ENCODE measurements at regions not wholly inside any gene's neighbourhood (a gene's known extent, or its start where the extent isn't known, plus 50 kb on each side); places are given as distances from the start of the nearest gene placed in this dataset.

DNA sequence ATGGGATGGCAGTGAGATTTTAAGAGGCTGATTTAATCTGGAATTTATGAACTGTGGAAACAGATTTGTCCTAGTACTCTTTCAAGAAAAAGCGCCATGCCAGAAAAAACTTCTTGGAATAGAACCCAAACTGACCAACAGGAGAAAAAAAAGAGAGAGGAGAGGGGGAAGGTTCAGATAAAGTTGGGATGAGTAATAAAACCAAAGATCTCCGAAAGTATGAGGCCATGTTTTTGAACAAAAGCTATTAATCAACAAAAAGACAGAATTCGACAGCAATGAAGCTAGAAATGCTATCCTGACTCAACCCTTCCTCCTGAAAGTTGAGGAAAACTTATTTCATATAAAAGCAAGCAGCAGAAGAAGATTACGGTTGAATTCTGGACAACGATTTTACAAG lies 135.5 kb downstream of the CEMIP2 start:
- Mint-ChIP-seq H3K9me3 (no peaks in the 10 kb centered on the region), H3K36me3 (ENCODE audit: low read depth) (no peaks in the 10 kb centered on the region), H3K27ac (no peak overlapping the region), H3K27me3 (ENCODE audit: insufficient read depth) (peaks cover 8% of the 10 kb centered on the region), H3K4me3 (no peak overlapping the region), H3K4me1 (ENCODE audit: low read depth) (peaks cover 5% of the 10 kb centered on the region; the same call in 1 of the 2 replicates)
- no peak for DNase-seq
- TF ChIP-seq, protein P1, sequence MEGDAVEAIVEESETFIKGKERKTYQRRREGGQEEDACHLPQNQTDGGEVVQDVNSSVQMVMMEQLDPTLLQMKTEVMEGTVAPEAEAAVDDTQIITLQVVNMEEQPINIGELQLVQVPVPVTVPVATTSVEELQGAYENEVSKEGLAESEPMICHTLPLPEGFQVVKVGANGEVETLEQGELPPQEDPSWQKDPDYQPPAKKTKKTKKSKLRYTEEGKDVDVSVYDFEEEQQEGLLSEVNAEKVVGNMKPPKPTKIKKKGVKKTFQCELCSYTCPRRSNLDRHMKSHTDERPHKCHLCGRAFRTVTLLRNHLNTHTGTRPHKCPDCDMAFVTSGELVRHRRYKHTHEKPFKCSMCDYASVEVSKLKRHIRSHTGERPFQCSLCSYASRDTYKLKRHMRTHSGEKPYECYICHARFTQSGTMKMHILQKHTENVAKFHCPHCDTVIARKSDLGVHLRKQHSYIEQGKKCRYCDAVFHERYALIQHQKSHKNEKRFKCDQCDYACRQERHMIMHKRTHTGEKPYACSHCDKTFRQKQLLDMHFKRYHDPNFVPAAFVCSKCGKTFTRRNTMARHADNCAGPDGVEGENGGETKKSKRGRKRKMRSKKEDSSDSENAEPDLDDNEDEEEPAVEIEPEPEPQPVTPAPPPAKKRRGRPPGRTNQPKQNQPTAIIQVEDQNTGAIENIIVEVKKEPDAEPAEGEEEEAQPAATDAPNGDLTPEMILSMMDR (IDR thresholded peaks at IDR 0.05) = no peak

DNA sequence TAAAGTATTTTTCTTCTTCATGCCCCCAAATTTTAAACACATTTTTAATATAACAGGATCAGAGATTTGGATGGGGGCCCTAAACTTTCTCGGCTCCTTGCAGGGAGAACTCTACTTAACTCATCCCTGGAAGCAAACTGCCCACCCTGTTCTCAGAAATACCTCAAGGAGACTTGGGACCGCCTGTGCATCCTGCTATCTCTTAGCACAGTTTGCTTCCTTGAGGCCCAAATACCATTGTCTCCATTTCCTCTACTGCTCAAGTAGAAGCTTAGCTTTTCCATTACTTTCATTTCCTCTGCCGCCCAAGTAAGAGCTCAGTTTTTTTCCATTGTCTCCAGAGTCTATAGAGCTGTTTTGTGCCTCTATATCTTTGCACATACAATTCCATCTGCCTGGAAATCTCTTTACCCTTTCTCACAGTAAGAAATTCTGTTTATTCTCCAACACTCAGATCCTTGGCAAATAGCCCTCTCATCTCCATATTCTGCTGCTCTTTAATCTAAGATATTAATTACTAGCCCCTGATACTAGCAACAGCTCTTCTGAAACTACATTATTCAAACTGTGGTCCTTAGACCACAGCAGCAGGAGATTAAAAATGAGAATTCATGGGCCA lies 137.8 kb downstream of the CEMIP2 start:
- Mint-ChIP-seq H3K9me3 (no peaks in the 10 kb centered on the region), H3K36me3 (ENCODE audit: low read depth) (no peaks in the 10 kb centered on the region), H3K27ac (no peak overlapping the region), H3K27me3 (ENCODE audit: insufficient read depth) (peaks cover 4% of the 10 kb centered on the region), H3K4me1 (ENCODE audit: low read depth) (peaks cover 5% of the 10 kb centered on the region; the same call in 1 of the 2 replicates), H3K4me3 (no peak overlapping the region)
- no peak for DNase-seq
- TF ChIP-seq, protein P1 (IDR thresholded peaks at IDR 0.05) = no peak

DNA sequence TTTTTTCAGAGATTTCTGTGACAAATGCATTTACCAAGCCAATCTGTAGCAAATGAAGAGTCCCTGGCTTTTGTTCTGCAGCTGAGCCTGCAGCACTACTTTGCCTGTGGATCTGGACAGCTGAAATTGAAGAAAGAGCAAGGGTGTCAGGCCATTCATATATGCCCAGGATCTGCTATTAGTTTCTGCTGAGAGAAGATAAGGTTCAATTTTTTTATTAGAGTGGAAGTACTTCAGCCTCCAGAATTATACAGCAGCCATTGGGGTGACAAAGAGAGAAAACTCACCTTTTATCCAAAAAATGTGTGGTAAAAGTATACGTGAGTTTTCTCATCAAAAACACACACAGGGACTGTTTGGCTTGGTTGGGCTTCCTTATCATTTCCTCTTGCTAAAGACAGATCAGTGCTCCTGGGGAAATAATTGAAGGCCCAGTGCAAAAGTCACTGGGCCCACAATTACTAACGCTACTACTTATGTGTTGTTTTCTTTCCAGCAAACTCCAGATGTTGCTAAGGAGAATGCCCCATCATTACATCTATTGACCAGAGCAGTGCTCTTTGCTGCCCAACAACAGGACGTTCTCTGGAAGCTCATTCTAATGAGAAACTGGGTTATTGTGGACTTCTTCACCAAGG lies 138.6 kb downstream of the CEMIP2 start:
- TF ChIP-seq, protein P1 (IDR thresholded peaks at IDR 0.05) = no peak
- H3K27ac Mint-ChIP-seq = no peak overlapping the region

DNA sequence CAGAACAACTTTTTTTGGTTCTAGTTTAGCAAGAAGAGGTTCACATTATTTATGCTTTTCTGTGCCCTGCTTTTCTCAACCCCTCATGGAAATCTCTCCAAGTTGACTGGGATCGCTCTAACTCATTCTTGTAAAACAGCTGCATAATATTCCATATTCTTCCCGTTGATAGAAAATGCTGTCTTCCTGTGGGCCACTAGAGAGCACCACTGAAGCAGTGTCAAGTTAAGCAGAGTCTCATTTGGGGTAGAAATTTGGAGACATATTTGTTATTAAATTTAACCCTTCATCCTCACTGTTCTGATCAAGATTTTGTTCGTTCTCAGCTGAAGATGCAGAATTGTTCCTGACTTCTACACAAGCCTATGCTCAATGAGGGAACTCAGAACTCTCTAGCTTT lies 140.1 kb downstream of the CEMIP2 start:
- no peak overlapping the region for H3K4me3 Mint-ChIP-seq
- no peak for DNase-seq

More for the DNA sequence above, 138.6 kb downstream of the CEMIP2 start:
- H3K4me1 Mint-ChIP-seq (ENCODE audit: low read depth) = peaks cover 5% of the 10 kb centered on the region; the same call in 1 of the 2 replicates
- H3K36me3 Mint-ChIP-seq (ENCODE audit: low read depth) = no peaks in the 10 kb centered on the region
- no peak overlapping the region for H3K4me3 Mint-ChIP-seq
- no peak for DNase-seq
- H3K9me3 Mint-ChIP-seq = no peaks in the 10 kb centered on the region
- H3K27me3 Mint-ChIP-seq (ENCODE audit: insufficient read depth) = peaks cover 4% of the 10 kb centered on the region

DNA sequence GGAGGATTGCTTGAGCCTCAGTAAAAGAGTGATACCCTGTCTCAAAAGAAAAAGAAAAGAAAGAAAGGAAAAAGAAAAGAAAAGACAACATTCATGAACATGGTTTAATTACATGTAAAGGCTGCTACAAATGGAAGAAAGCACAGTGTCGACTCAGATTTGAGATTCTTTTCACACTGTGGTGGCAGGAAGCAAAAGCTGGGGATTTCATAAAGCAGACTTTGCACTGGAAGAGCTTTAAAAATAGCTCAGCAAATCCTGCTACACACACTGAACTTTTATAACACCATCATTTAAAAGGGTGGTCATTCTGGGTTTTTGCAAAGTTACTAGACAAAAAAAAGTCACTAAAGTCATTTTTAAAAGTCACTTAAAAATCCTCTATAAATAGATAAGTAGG lies 140.8 kb downstream of the CEMIP2 start:
- Mint-ChIP-seq H3K27ac (no peak overlapping the region), H3K36me3 (ENCODE audit: low read depth) (no peaks in the 10 kb centered on the region), H3K9me3 (no peaks in the 10 kb centered on the region), H3K4me3 (no peak overlapping the region), H3K27me3 (ENCODE audit: insufficient read depth) (peaks cover 7% of the 10 kb centered on the region; the same call in 1 of the 2 replicates), H3K4me1 (ENCODE audit: low read depth) (peaks cover under 1% of the 10 kb centered on the region; the same call in 1 of the 2 replicates)
- no peak for DNase-seq
- TF ChIP-seq, protein P1 (IDR thresholded peaks at IDR 0.05) = no peak

More for the DNA sequence above, 140.1 kb downstream of the CEMIP2 start:
- Mint-ChIP-seq H3K4me1 (ENCODE audit: low read depth) (peaks cover 5% of the 10 kb centered on the region; the same call in 1 of the 2 replicates), H3K36me3 (ENCODE audit: low read depth) (no peaks in the 10 kb centered on the region), H3K27ac (no peak overlapping the region), H3K27me3 (ENCODE audit: insufficient read depth) (peaks cover 9% of the 10 kb centered on the region; the same call in 1 of the 2 replicates), H3K9me3 (no peaks in the 10 kb centered on the region)
- TF ChIP-seq, protein P1 (IDR thresholded peaks at IDR 0.05) = peak; percentile 53; the same call in 1 of the 2 replicates

Data from HFFc6 (cell line).